GM18907 (cell line): ENCODE measurements at regions not wholly inside any gene's neighbourhood (a gene's known extent, or its start where the extent isn't known, plus 50 kb on each side); places are given as distances from the start of the nearest gene placed in this dataset.
"Not testable (repeated sequence)": the region's sequence is repeated elsewhere in the genome, so short reads cannot be mapped to it uniquely, and the experiment has no call there.

ENCODE experiments used
- ATAC-seq: cut with Tn5 transposase; IDR thresholded peaks from one replicate; pipeline ENCODE4 v1.9.1; 2021; ENCODE audit warnings: mild to moderate bottlenecking, moderate library complexity; ENCODE audit not compliant: unreplicated experiment

- ATAC-seq = not testable (repeated sequence)
These were observed 422.0 kb upstream of the DPH6 start for GRCh38 chr15:35967968-35968367.

GRCh38 chr15:35973029-35973428, 427.1 kb upstream of the DPH6 start:
- ATAC-seq = no peak

GRCh38 chr15:35974052-35974451, 428.1 kb upstream of the DPH6 start:
- ATAC-seq = no peak

GRCh38 chr15:35975941-35976340, 430.0 kb upstream of the DPH6 start:
- no peak for ATAC-seq

- no peak for ATAC-seq
These were observed 433.6 kb upstream of the DPH6 start for GRCh38 chr15:35979608-35980007.

- ATAC-seq = no peak
These were observed 434.8 kb upstream of the DPH6 start for GRCh38 chr15:35980719-35981118.

- ATAC-seq = no peak
These were observed 440.3 kb upstream of the DPH6 start for GRCh38 chr15:35986191-35986721.

- no peak for ATAC-seq
These were observed 441.1 kb upstream of the DPH6 start for GRCh38 chr15:35987056-35987455.

- no peak for ATAC-seq
These were observed 445.4 kb upstream of the DPH6 start for GRCh38 chr15:35991386-35991785.

GRCh38 chr15:35992791-35993190, 446.8 kb upstream of the DPH6 start:
- ATAC-seq = no peak

- ATAC-seq = no peak
These were observed 447.2 kb upstream of the DPH6 start for GRCh38 chr15:35993196-35993595.

GRCh38 chr15:35994876-35995275, 448.9 kb upstream of the DPH6 start:
- no peak for ATAC-seq

GRCh38 chr15:35998663-35999602, 453.0 kb upstream of the DPH6 start:
- ATAC-seq = no peak

- no peak for ATAC-seq
These were observed 459.0 kb upstream of the DPH6 start for GRCh38 chr15:36004891-36005490.

GRCh38 chr15:36005542-36005941, 459.6 kb upstream of the DPH6 start:
- ATAC-seq = no peak

GRCh38 chr15:36007699-36008098, 461.7 kb upstream of the DPH6 start:
- no peak for ATAC-seq

GRCh38 chr15:36008719-36009118, 462.8 kb upstream of the DPH6 start:
- ATAC-seq = no peak

- ATAC-seq = no peak
These were observed 478.2 kb upstream of the DPH6 start for GRCh38 chr15:36024031-36024688.

- ATAC-seq = no peak
These were observed 480.8 kb upstream of the DPH6 start for GRCh38 chr15:36026627-36027283.

GRCh38 chr15:36029606-36030210, 483.7 kb upstream of the DPH6 start:
- no peak for ATAC-seq
